CD14-positive monocyte (primary cell): ENCODE measurements at regions not wholly inside any gene's neighbourhood (a gene's known extent, or its start where the extent isn't known, plus 50 kb on each side); places are given as distances from the start of the nearest gene placed in this dataset.

ENCODE experiments used
- DNase-seq, 3 donors: peaks; one replicate each; pipeline ENCODE4 v3.0.0-alpha.2; 2011 to 2022
- H2AFZ ChIP-seq: 2 replicates; pipeline ENCODE4 v1.6.0; 2012; ENCODE audit warnings: mild to moderate bottlenecking, low read depth, low read length, inconsistent platforms; ENCODE audit not compliant: insufficient read depth, poor library complexity, severe bottlenecking
- H3K27ac ChIP-seq, 2 donors: 1 replicate in 1 of 2; 2 replicates in 1 of 2; pipeline ENCODE4 v1.5.1; 2012 to 2013; ENCODE audit warnings: low read length in 2 of 2, control low read depth in 1 of 2, inconsistent platforms in 1 of 2, low read depth in 1 of 2, mild to moderate bottlenecking in 1 of 2
- H3K27me3 ChIP-seq, 2 donors: one replicate each; pipeline versions ENCODE4 v1.6.0 to v1.6.1; 2011 to 2013; ENCODE audit warnings: low read length in 2 of 2; ENCODE audit not compliant: control insufficient read depth in 2 of 2, insufficient read depth in 2 of 2
- H3K36me3 ChIP-seq, 2 donors: replicated peaks in 1 of 2; 1 replicate in 1 of 2; 2 replicates in 1 of 2; pipeline versions ENCODE4 v1.5.1 to v1.6.1; 2012 to 2013; ENCODE audit warnings: low read length in 2 of 2, control low read depth in 1 of 2, inconsistent platforms in 1 of 2, mild to moderate bottlenecking in 1 of 2; ENCODE audit not compliant: insufficient read depth in 2 of 2, control insufficient read depth in 1 of 2
- H3K4me1 ChIP-seq, 2 donors: 1 replicate in 1 of 2; 2 replicates in 1 of 2; pipeline versions ENCODE4 v1.5.1 to v1.6.1; 2012 to 2013; ENCODE audit warnings: low read length in 2 of 2, control low read depth in 1 of 2, inconsistent platforms in 1 of 2, mild to moderate bottlenecking in 1 of 2, moderate library complexity in 1 of 2; ENCODE audit not compliant: insufficient read depth in 2 of 2, control insufficient read depth in 1 of 2
- H3K4me2 ChIP-seq: replicated peaks from 2 replicates; pipeline ENCODE3; 2012; ENCODE audit warnings: low read length, moderate library complexity, mild to moderate bottlenecking; ENCODE audit not compliant: poor library complexity, severe bottlenecking; ENCODE audit errors: extremely low read depth
- H3K4me3 ChIP-seq, 3 experiments: fragments of 200-600 bp in 1 of 3; sonication (generic) in 1 of 3; replicated peaks in 1 of 3; 1 replicate in 2 of 3; 2 replicates in 1 of 3; pipeline ENCODE4 v1.5.1; 2011 to 2013; ENCODE audit warnings: low read length in 3 of 3, mild to moderate bottlenecking in 3 of 3, control low read depth in 2 of 3, low read depth in 2 of 3, inconsistent platforms in 1 of 3, moderate library complexity in 1 of 3
- H3K79me2 ChIP-seq: 2 replicates; pipeline ENCODE4 v1.6.0; 2012; ENCODE audit warnings: mild to moderate bottlenecking, control low read depth, inconsistent platforms, low read length, moderate library complexity; ENCODE audit not compliant: insufficient read depth
- H3K9ac ChIP-seq: 2 replicates; pipeline ENCODE4 v1.6.0; 2017; ENCODE audit warnings: low read length, mild to moderate bottlenecking; ENCODE audit not compliant: insufficient read depth, poor library complexity, severe bottlenecking
- H3K9me3 ChIP-seq, 2 donors: replicated peaks in 1 of 2; 1 replicate in 1 of 2; 2 replicates in 1 of 2; pipeline versions ENCODE4 v1.5.1 to v1.6.1; 2012 to 2013; ENCODE audit warnings: low read length in 2 of 2, control low read depth in 1 of 2; ENCODE audit not compliant: control insufficient read depth in 1 of 2, insufficient read depth in 1 of 2
- H4K20me1 ChIP-seq: 2 replicates; pipeline ENCODE4 v1.6.0; 2012; ENCODE audit warnings: mild to moderate bottlenecking, low read length, control low read depth, moderate library complexity; ENCODE audit not compliant: insufficient read depth
- H3K27ac Mint-ChIP-seq, 7 donors: one replicate each; pipeline ENCODE4 v1.8.0; 2020; ENCODE audit warnings: mild to moderate bottlenecking in 7 of 7, mixed read lengths in 7 of 7, moderate library complexity in 6 of 7, inconsistent platforms in 2 of 7
- H3K27me3 Mint-ChIP-seq, 3 donors: one replicate each; pipeline ENCODE4 v1.8.0; 2021 to 2022; ENCODE audit warnings: low read depth in 3 of 3, mild to moderate bottlenecking in 3 of 3, mixed read lengths in 3 of 3, moderate library complexity in 3 of 3, inconsistent platforms in 1 of 3
- H3K36me3 Mint-ChIP-seq, 2 donors: one replicate each; pipeline ENCODE4 v1.8.0; 2020; ENCODE audit warnings: mixed read lengths in 2 of 2, inconsistent platforms in 1 of 2, mild to moderate bottlenecking in 1 of 2
- H3K4me1 Mint-ChIP-seq: one replicate; pipeline ENCODE4 v1.8.0; 2020; ENCODE audit warnings: mild to moderate bottlenecking, mixed read lengths
- H3K4me3 Mint-ChIP-seq, 2 donors: one replicate each; pipeline ENCODE4 v1.8.0; 2020; ENCODE audit warnings: mild to moderate bottlenecking in 2 of 2, mixed read lengths in 2 of 2, moderate library complexity in 1 of 2
- H3K9me3 Mint-ChIP-seq, 7 donors: one replicate each; pipeline ENCODE4 v1.8.0; 2020 to 2022; ENCODE audit warnings: mixed read lengths in 7 of 7, mild to moderate bottlenecking in 6 of 7, moderate library complexity in 6 of 7, inconsistent platforms in 2 of 7
- CTCF ChIP-seq: fragments of 200-600 bp; IDR thresholded peaks from one replicate; pipeline ENCODE4 v1.8.0; 2022; ENCODE audit warnings: antibody characterized with exemption, mild to moderate bottlenecking
- WGBS: methylation state at CpG from one replicate; pipeline ENCODE4 v1.1.5; 2013; ENCODE audit warnings: missing lambda C conversion rate; ENCODE audit not compliant: insufficient coverage; 5-methylcytosine and 5-hydroxymethylcytosine counted together
- intact Hi-C, 2 donors: fragments of 100-400 bp; cut with micrococcal nuclease; formaldehyde crosslinking; loops; one replicate each; pipeline versions ENCODE4 v1.15.0 to v1.15.1; 2023

- peak overlapping the region in 1 of 2 donors; percentile 20 for H3K27ac ChIP-seq
- H3K9me3 ChIP-seq, result peaks cover 3 to 12% of the 10 kb centered on the region in 2 donors
- H2AFZ ChIP-seq, result no peak overlapping the region
- no peak for DNase-seq
- no peak overlapping the region for H3K4me3 Mint-ChIP-seq
- H3K9me3 Mint-ChIP-seq, result peaks cover 7 to 25% (median 10%) of the 10 kb centered on the region in 7 donors
- H4K20me1 ChIP-seq, result peaks cover 20% of the 10 kb centered on the region
- intact Hi-C loops, result no loop called here
- 50% methylated on average over 2 of the region's 5 CpGs for WGBS
- H3K27me3 ChIP-seq, result no peaks in the 10 kb centered on the region
- no peak overlapping the region for H3K4me3 ChIP-seq
- no peak for TF ChIP-seq CTCF
- peaks cover 41 to 44% of the 10 kb centered on the region in 2 donors for H3K36me3 Mint-ChIP-seq
- no peaks in the 10 kb centered on the region for H3K27me3 Mint-ChIP-seq
- peaks cover 0 to 2% of the 10 kb centered on the region in 2 donors for H3K4me1 ChIP-seq
- peaks cover 30% of the 10 kb centered on the region for H3K79me2 ChIP-seq
- peaks cover 1% of the 10 kb centered on the region for H3K4me1 Mint-ChIP-seq
- peak overlapping the region in 2 of 7 donors; percentile 48 to 86 for H3K27ac Mint-ChIP-seq
- H3K36me3 ChIP-seq, result peaks cover 32 to 59% of the 10 kb centered on the region in 2 donors
- no peak overlapping the region for H3K9ac ChIP-seq
- H3K4me2 ChIP-seq, result no peak overlapping the region
Measured at GRCh38 chr17:438191-438590, 85.6 kb upstream of the RPH3AL start.

DNA sequence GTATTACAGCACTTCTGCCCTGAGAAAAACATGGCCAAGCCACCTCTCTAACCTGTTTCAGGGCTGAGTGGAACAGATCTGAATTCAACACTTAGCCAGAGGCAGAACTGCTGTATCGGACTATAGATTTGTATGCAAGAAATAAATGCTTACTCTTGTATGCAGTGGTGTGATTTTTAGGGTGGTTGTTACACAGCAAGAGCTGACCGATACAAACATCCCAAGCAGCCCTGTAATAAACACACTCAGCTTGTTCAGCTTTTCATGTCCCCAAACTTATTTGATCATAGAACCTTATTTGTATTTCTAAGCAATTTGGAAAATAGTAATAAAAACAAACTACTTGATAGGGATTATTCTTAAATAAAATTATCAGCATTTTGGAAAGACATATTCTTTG, 84.9 kb upstream of the RPH3AL start:
- Histone ChIP-seq H3K4me2 (no peak overlapping the region), H2AFZ (no peak overlapping the region), H4K20me1 (peaks cover 14% of the 10 kb centered on the region), H3K36me3 (peaks cover 26 to 52% of the 10 kb centered on the region in 2 donors), H3K9me3 (peaks cover 3 to 12% of the 10 kb centered on the region in 2 donors), H3K4me1 (no peaks in the 10 kb centered on the region), H3K9ac (no peak overlapping the region), H3K4me3 (no peak overlapping the region), H3K27me3 (no peaks in the 10 kb centered on the region), H3K79me2 (peaks cover 23% of the 10 kb centered on the region), H3K27ac (no peak overlapping the region)
- no CpG with 5 or more reads among the region's 2 CpGs for WGBS
- H3K27me3 Mint-ChIP-seq, result no peaks in the 10 kb centered on the region
- intact Hi-C loops, result no loop called here
- peaks cover 34 to 38% of the 10 kb centered on the region in 2 donors for H3K36me3 Mint-ChIP-seq
- H3K4me1 Mint-ChIP-seq, result no peaks in the 10 kb centered on the region
- no peak overlapping the region for H3K4me3 Mint-ChIP-seq
- TF ChIP-seq CTCF, result no peak
- peaks cover 7 to 27% (median 10%) of the 10 kb centered on the region in 7 donors for H3K9me3 Mint-ChIP-seq
- DNase-seq, result no peak
- no peak overlapping the region for H3K27ac Mint-ChIP-seq
